ENCODE measurements at regions not wholly inside any gene's neighbourhood (a gene's known extent, or its start where the extent isn't known, plus 50 kb on each side); places are given as distances from the start of the nearest gene placed in this dataset.

DNA sequence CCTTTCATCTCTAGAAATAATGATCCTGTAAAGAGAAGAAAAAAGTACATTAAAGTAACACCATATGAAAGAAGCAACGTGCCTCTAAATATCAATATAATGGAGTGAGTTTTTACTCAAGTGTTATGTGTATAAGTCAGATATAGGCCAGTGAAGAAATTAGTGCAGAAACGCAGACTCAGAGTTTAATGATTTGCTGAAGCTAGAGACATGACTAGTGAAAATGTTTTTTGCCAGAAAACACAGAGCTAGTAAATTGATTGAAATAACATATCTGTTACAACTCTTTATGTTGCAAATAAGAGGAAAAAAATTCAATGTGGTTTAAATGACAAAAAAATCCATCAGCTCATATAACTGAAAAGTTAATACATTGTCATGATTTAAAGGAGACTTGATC is 217.2 kb upstream of the NXPH2 start:
- Histone ChIP-seq H3K36me3 (ENCODE audit: insufficient read depth) (no peaks in the 10 kb centered on the region), H3K4me1 (ENCODE audit: insufficient read depth) (no peaks in the 10 kb centered on the region), H3K27ac (ENCODE audit: low read depth) (no peak overlapping the region), H3K4me3 (ENCODE audit: low read depth, low read length) (no peak overlapping the region)
- no peak for DNase-seq (ENCODE audit: extremely low spot score)
- 65% methylated on average over 2 of the region's 2 CpGs for WGBS

DNA sequence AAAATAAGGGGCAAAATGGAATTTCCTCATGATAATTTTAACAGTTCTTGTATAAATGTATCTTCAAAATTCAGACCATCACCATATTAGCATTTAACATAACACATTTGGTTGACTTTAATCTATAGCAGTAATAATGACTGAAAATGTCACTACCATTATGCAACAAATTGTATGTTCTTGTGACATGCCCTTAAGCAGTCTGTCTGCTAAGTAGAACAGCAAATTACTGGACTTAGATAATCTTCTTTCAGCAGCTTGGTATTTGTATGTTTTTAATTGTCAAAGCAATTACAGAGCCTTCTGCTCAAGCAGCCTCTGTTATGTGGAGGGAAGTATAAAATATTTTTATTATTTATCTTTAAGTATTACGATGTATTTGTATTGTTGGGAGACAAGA is 214.3 kb upstream of the NXPH2 start:
- WGBS, result 69% methylated on average over 1 of the region's 1 CpG
- H3K4me3 ChIP-seq (ENCODE audit: low read depth, low read length), result no peak overlapping the region

DNA sequence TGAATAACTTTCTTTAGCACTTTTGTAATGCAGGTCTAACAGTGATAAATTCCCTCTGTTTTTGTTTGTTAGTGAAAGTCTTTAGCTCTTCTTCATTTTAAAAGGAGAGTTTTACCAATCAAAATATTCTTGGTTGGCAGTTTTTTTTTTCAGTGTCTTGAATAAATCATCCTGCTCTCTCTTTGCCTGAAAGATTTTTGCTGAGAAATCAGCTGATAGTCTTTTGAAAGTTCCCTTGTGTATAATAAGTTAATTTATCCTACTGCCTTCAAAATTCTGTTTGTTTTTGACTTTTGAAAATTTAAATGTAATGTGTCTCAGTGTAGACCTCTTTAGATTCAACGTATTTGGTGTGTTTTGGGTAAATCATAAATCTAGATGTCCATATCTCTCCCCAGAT is 205.7 kb upstream of the NXPH2 start:
- 82% methylated on average over 1 of the region's 1 CpG for WGBS
- Histone ChIP-seq H3K27ac (ENCODE audit: low read depth) (no peak overlapping the region), H3K36me3 (ENCODE audit: insufficient read depth) (no peaks in the 10 kb centered on the region), H3K4me1 (ENCODE audit: insufficient read depth) (no peaks in the 10 kb centered on the region), H3K4me3 (ENCODE audit: low read depth, low read length) (no peak overlapping the region)
- DNase-seq (ENCODE audit: extremely low spot score), result no peak

More for the DNA sequence above, 214.3 kb upstream of the NXPH2 start:
- no peak for DNase-seq (ENCODE audit: extremely low spot score)
- no peaks in the 10 kb centered on the region for H3K4me1 ChIP-seq (ENCODE audit: insufficient read depth)
- H3K27ac ChIP-seq (ENCODE audit: low read depth), result no peak overlapping the region
- H3K36me3 ChIP-seq (ENCODE audit: insufficient read depth), result no peaks in the 10 kb centered on the region

DNA sequence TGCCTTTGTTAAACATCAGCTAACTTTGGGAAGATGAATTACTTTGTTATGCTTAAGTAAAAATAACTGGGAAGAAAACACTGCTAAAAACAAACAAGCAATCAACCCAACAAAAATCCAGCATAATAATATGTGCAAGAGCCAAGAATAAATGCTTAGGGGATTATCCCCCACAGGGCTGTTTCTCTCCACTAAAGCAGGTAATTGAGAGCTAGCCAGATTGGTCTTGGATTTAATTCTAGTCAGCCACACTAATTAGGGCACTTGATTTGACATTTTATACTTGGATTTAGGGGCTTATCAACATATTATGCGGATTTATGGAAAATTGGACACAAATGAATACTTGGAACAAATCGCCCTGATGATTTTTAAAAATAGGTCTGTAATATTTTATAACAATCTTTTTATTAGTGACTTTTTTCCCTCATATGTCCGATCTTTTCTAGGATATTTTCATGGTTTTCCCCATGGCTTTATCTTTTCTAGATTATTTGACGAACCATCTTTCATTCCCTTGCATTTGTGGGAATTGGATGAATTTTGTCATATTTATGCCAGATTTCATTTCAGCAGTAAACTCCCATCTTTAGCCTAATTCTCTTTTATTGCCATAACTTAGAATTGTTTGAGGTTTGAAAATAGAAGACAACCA is 199.1 kb upstream of the NXPH2 start:
- 55% methylated on average over 4 of the region's 4 CpGs for WGBS
- Histone ChIP-seq H3K4me1 (ENCODE audit: insufficient read depth) (no peaks in the 10 kb centered on the region), H3K4me3 (ENCODE audit: low read depth, low read length) (no peak overlapping the region), H3K36me3 (ENCODE audit: insufficient read depth) (no peaks in the 10 kb centered on the region), H3K27ac (ENCODE audit: low read depth) (no peak overlapping the region)
- no peak for DNase-seq (ENCODE audit: extremely low spot score)

DNA sequence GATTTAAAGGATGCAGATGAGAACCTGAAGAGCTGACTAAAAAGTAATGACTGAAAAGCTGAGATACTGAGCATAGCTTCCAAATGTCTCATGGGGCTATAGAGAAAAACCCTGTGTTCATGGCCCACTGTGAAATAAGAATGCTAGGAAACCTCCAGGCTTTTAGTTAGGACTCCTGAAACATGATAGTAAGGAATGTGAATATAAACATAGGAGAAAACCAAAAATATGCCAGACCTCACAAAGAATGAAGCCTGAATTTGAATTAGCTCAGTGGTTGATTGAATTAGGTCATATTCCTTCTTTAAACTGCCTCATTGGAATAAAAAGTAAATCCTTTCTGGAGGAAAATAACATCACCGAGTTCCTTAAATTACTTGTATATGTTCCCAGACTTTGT is 194.5 kb upstream of the NXPH2 start:
- DNase-seq (ENCODE audit: extremely low spot score), result no peak
- no peak overlapping the region for H3K27ac ChIP-seq (ENCODE audit: low read depth)
- H3K36me3 ChIP-seq (ENCODE audit: insufficient read depth), result no peaks in the 10 kb centered on the region
- no peaks in the 10 kb centered on the region for H3K4me1 ChIP-seq (ENCODE audit: insufficient read depth)
- no peak overlapping the region for H3K4me3 ChIP-seq (ENCODE audit: low read depth, low read length)
- 72% methylated on average over 1 of the region's 1 CpG for WGBS

DNA sequence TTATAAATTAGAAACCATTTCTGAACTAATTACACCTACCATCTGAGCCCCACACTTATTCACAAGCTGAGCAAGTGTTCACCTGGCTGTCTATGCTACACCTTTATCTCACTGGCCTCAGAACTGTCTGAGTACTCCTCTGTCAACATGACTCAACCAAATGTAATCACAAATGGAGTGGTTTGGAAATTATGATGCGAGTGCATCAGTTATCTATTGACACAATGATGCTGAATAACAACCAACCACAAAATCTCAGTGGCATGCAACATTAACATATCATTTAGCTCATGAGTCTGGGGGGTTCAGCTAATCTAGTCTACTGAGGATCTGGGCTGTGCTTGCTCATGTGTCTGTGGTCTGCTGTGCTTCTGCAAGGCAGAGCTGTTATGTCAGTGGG is 184.2 kb upstream of the NXPH2 start:
- Histone ChIP-seq H3K4me1 (ENCODE audit: insufficient read depth) (no peaks in the 10 kb centered on the region), H3K4me3 (ENCODE audit: low read depth, low read length) (no peak overlapping the region), H3K36me3 (ENCODE audit: insufficient read depth) (no peaks in the 10 kb centered on the region), H3K27ac (ENCODE audit: low read depth) (no peak overlapping the region)
- DNase-seq (ENCODE audit: extremely low spot score), result no peak
- 94% methylated on average over 1 of the region's 1 CpG for WGBS

DNA sequence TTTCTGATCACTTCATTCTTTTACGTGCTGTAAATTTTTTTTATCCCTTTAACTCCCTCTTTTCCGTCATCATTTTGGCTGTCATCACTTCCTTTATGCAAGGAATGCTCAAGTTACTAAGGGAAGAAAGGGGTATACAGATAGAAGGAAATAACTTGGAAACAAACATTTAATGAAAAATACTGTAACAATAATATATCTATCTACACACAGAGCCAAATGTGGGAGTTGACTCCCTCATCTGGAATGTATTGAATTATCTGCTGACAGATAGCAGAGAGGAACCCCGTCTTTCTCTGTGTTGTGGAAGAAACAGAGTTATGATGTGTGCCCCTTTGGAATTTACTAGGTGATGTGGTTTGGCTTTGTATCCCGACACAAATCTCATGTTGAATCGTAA is 182.5 kb upstream of the NXPH2 start:
- no peak overlapping the region for H3K27ac ChIP-seq (ENCODE audit: low read depth)
- H3K4me3 ChIP-seq (ENCODE audit: low read depth, low read length), result no peak overlapping the region
- WGBS, result 31% methylated on average over 5 of the region's 5 CpGs
- H3K36me3 ChIP-seq (ENCODE audit: insufficient read depth), result no peaks in the 10 kb centered on the region
- DNase-seq (ENCODE audit: extremely low spot score), result no peak
- H3K4me1 ChIP-seq (ENCODE audit: insufficient read depth), result no peaks in the 10 kb centered on the region

DNA sequence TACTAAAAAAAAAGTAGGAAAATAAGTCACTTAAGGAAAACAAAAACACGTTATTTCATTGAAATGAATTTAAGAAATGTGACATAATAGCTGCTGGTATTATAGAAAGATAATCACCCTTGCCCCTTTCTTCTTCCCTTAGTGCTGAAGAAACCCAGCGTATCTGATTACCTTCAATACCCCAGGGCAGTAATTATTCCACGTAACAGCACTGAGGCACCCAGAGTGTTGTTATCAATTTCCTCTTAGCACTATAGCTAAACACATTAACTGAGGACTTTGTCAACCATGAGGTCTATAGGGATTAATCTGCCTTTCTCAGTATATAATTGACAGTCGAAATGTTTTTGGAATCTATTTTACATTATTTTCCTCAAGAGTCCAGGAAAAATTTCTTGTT is 180.0 kb upstream of the NXPH2 start:
- no peak overlapping the region for H3K27ac ChIP-seq (ENCODE audit: low read depth)
- no peak for DNase-seq (ENCODE audit: extremely low spot score)
- H3K36me3 ChIP-seq (ENCODE audit: insufficient read depth), result no peaks in the 10 kb centered on the region
- 85% methylated on average over 4 of the region's 4 CpGs for WGBS
- no peak overlapping the region for H3K4me3 ChIP-seq (ENCODE audit: low read depth, low read length)
- no peaks in the 10 kb centered on the region for H3K4me1 ChIP-seq (ENCODE audit: insufficient read depth)

DNA sequence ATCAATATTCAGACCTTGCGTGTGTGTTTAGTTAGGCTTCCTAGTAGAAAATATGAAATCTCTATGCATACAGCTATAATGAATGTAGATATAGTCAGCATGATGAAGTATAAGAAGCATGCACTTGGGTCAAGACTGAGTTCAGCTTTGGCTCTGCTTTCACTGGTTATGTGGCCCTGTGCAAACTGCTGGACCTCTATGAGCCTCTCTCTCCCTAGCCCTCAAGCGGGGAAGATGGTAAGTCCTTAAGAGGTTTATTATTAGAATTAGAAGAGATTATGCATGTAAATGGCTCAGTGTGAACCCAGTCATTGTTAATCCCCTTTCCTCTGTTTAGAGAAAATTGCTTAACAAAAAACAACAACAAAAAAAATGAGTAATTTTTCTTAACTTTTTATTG is 178.8 kb upstream of the NXPH2 start:
- no peak for DNase-seq (ENCODE audit: extremely low spot score)
- no peak overlapping the region for H3K4me3 ChIP-seq (ENCODE audit: low read depth, low read length)
- no peak overlapping the region for H3K27ac ChIP-seq (ENCODE audit: low read depth)
- 96% methylated on average over 2 of the region's 2 CpGs for WGBS
- H3K36me3 ChIP-seq (ENCODE audit: insufficient read depth), result no peaks in the 10 kb centered on the region
- no peaks in the 10 kb centered on the region for H3K4me1 ChIP-seq (ENCODE audit: insufficient read depth)

DNA sequence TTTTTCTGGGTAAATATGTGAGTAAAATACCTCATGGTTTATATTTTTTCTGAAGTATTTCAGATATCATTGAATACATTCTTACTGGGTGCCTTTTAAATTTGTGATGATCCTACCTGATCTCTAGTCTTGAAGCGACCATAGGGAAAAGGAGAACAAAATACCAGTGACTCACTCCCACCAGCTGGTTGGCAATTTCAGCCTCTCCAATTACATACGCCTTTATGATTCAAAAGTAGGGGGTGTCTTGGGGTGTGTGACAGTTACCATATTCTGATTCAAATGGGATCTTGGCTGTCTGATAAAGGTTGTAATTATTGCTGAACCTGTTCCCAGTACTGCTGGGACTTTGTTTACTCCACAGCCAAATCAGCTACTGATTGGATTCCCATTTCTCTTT is 175.9 kb upstream of the NXPH2 start:
- Histone ChIP-seq H3K27ac (ENCODE audit: low read depth) (no peak overlapping the region), H3K4me1 (ENCODE audit: insufficient read depth) (no peaks in the 10 kb centered on the region), H3K4me3 (ENCODE audit: low read depth, low read length) (no peak overlapping the region), H3K36me3 (ENCODE audit: insufficient read depth) (no peaks in the 10 kb centered on the region)
- WGBS, result 78% methylated on average over 2 of the region's 2 CpGs
- DNase-seq (ENCODE audit: extremely low spot score), result no peak

DNA sequence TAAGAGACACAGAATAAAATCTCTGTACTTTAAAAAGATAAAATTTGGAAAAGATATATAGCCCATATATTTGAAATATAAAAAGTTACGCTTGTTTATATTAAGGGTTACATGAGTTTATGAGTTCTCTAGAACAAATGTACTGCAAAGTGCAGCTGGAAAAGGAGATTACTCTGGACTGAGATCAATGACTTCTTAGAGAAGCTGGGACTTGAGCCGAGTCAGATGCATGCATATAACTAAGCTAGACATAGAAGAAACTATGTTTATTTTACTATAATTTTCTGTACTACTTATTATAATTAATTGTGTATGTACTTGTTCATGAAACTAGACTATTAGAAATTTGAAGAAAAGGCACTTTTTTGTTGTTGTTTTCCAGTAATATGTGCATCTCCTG is 170.3 kb upstream of the NXPH2 start:
- DNase-seq (ENCODE audit: extremely low spot score), result no peak
- no peaks in the 10 kb centered on the region for H3K36me3 ChIP-seq (ENCODE audit: insufficient read depth)
- 49% methylated on average over 2 of the region's 2 CpGs for WGBS
- H3K4me3 ChIP-seq (ENCODE audit: low read depth, low read length), result no peak overlapping the region
- H3K27ac ChIP-seq (ENCODE audit: low read depth), result no peak overlapping the region
- no peaks in the 10 kb centered on the region for H3K4me1 ChIP-seq (ENCODE audit: insufficient read depth)

DNA sequence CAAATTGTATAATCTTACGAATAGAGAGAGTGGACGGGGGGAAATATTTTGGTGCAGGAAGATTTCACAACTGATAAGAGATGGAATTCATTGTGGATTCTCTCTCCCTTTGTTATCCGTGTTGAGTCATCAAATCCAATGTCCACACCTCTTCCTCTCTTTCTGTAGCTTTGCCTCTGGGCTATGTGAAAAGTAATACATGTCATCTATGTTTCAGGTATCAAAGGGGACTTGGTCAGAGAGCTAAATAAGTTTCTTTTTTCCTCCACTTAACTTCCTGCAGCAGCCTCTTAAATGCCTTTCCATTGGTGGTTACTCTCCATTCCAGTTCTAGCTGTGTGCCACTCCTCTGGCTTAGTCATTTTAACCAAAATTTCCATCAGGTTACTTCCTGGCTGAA is 169.3 kb upstream of the NXPH2 start:
- no peaks in the 10 kb centered on the region for H3K36me3 ChIP-seq (ENCODE audit: insufficient read depth)
- WGBS, result 88% methylated on average over 3 of the region's 3 CpGs
- DNase-seq (ENCODE audit: extremely low spot score), result no peak

DNA sequence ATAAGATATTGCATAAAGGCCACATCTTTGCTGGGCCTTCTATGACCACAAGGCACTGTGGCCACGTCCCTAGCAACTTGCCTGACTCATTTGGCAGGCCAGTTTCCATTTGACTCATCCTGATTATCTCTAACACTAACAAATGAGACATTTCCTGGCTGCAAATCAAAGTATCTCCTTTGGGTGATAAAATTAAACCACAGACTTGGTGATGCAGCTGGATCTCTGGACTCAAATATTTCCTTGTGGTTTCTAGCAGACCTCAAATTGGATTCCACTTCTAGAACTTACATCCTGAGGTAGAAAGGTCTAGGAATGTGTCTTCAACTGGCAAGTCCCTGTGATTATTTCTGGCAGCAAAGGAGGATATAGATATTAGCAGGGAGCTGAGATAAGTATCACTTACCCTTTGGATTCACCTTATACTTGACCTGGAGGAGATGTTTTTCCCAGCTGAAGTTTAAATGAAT is 167.9 kb upstream of the NXPH2 start:
- Histone ChIP-seq H3K4me1 (ENCODE audit: insufficient read depth) (no peaks in the 10 kb centered on the region), H3K36me3 (ENCODE audit: insufficient read depth) (no peaks in the 10 kb centered on the region), H3K27ac (ENCODE audit: low read depth) (no peak overlapping the region), H3K4me3 (ENCODE audit: low read depth, low read length) (no peak overlapping the region)
- 7% methylated on average over 1 of the region's 1 CpG for WGBS
- no peak for DNase-seq (ENCODE audit: extremely low spot score)

More for the DNA sequence above, 169.3 kb upstream of the NXPH2 start:
- no peak overlapping the region for H3K27ac ChIP-seq (ENCODE audit: low read depth)
- no peaks in the 10 kb centered on the region for H3K4me1 ChIP-seq (ENCODE audit: insufficient read depth)
- no peak overlapping the region for H3K4me3 ChIP-seq (ENCODE audit: low read depth, low read length)

DNA sequence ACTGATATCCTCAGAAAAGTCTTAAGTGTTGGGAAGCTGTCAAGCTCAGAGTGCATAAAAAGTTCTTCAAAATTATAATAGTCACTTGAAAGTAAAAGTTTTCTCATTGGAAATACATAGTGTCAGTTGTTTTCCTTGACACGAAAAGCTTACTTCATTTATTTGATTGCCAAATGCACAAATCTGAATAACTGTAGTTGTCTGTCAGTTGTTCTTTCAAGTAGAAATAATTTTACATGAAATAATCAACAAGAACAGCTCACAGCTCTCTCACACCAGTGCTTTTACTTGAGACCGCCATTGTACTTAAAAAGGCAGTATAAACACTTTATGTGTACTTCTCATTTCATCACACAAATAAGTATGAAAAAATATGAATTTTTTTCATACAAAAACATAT is 163.3 kb upstream of the NXPH2 start:
- H3K27ac ChIP-seq (ENCODE audit: low read depth), result no peak overlapping the region

DNA sequence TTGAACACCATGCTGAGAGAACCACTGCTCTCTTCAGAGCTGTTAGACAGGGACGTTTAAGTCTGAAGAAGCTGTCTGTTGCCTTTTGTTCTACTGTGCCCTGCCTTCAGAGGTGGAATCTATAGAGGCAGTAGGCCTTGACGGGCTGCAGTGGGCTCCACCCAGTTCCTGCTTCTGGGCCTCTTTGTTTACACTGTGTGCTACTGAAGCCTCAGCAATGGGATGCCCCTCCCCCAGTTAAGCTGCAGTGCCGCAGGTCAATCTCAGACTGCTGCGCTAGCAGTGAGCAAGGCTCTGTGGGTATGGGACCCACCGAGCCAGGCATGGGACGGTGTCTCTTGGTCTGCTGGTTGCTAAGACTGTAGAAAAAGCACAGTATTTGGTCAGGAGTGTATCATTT is 162.3 kb upstream of the NXPH2 start:
- no peak for DNase-seq (ENCODE audit: extremely low spot score)
- no peaks in the 10 kb centered on the region for H3K4me1 ChIP-seq (ENCODE audit: insufficient read depth)
- 69% methylated on average over 6 of the region's 6 CpGs for WGBS
- H3K27ac ChIP-seq (ENCODE audit: low read depth), result no peak overlapping the region
- no peak overlapping the region for H3K4me3 ChIP-seq (ENCODE audit: low read depth, low read length)
- H3K36me3 ChIP-seq (ENCODE audit: insufficient read depth), result no peaks in the 10 kb centered on the region

More for the DNA sequence above, 163.3 kb upstream of the NXPH2 start:
- 97% methylated on average over 2 of the region's 2 CpGs for WGBS
- no peaks in the 10 kb centered on the region for H3K4me1 ChIP-seq (ENCODE audit: insufficient read depth)
- H3K36me3 ChIP-seq (ENCODE audit: insufficient read depth), result no peaks in the 10 kb centered on the region
- no peak overlapping the region for H3K4me3 ChIP-seq (ENCODE audit: low read depth, low read length)
- DNase-seq (ENCODE audit: extremely low spot score), result no peak
